WTC11 (cell line): ENCODE measurements at regions not wholly inside any gene's neighbourhood (a gene's known extent, or its start where the extent isn't known, plus 50 kb on each side); places are given as distances from the start of the nearest gene placed in this dataset.

ENCODE experiments used
- ATAC-seq: fragments of 200-7000 bp; cut with Tn5 transposase; 2 replicates; pipeline ENCODE4 v1.10.0; 2021; ENCODE audit warnings: mild to moderate bottlenecking, moderate library complexity
- CTCF ChIA-PET: fragments of 300-600 bp; sonication (Branson Sonifier 250); formaldehyde crosslinking; loops from one replicate; lab custom pipeline; 2021; ENCODE audit warnings: antibody characterized with exemption; lab: Charles Lee
- POLR2A ChIA-PET: fragments of 350-600 bp; sonication (Branson Sonifier 250); formaldehyde crosslinking; loops from one replicate; lab custom pipeline; 2021; ENCODE audit warnings: antibody characterized with exemption; lab: Charles Lee
- DNase-seq: peaks from one replicate; pipeline ENCODE4 v3.0.0; 2021; ENCODE audit warnings: low spot score
- H3K27ac Mint-ChIP-seq: 2 replicates; pipeline ENCODE4 v1.8.0; 2021; ENCODE audit warnings: mixed read lengths
- H3K27me3 Mint-ChIP-seq: 2 replicates; pipeline ENCODE4 v1.8.0; 2021; ENCODE audit warnings: low read depth, mild to moderate bottlenecking, moderate library complexity, mixed read lengths
- H3K36me3 Mint-ChIP-seq: 2 replicates; pipeline ENCODE4 v1.8.0; 2021; ENCODE audit warnings: mixed read lengths
- H3K4me1 Mint-ChIP-seq: 2 replicates; pipeline ENCODE4 v1.8.0; 2022; ENCODE audit warnings: mixed read lengths
- H3K4me3 Mint-ChIP-seq: 2 replicates; pipeline ENCODE4 v1.8.0; 2021; ENCODE audit warnings: mild to moderate bottlenecking, moderate library complexity, mixed read lengths
- H3K9me3 Mint-ChIP-seq: 2 replicates; pipeline ENCODE4 v1.8.0; 2021; ENCODE audit warnings: mixed read lengths
- ATF6 ChIP-seq: sonication (generic); formaldehyde crosslinking; IDR thresholded peaks from 2 replicates; pipeline ENCODE4 v1.8.1; 2023; ENCODE audit warnings: mild to moderate bottlenecking, missing genetic modification reagents
- CREB1 ChIP-seq: sonication (generic); formaldehyde crosslinking; IDR thresholded peaks from 2 replicates; pipeline ENCODE4 v1.8.0; 2023; ENCODE audit warnings: mild to moderate bottlenecking, missing genetic modification reagents
- FOXP4 ChIP-seq: sonication (generic); formaldehyde crosslinking; IDR thresholded peaks from 2 replicates; pipeline ENCODE4 v1.8.0; 2022; ENCODE audit warnings: mild to moderate bottlenecking, missing genetic modification reagents
- GTF2I ChIP-seq: fragments of 250-450 bp; sonication (Bioruptor Pico); conservative IDR thresholded peaks from 2 replicates; pipeline ENCODE4 v1.4.0; 2021; ENCODE audit warnings: mild to moderate bottlenecking
- KAT7 ChIP-seq: sonication (generic); formaldehyde crosslinking; IDR thresholded peaks from 2 replicates; pipeline ENCODE4 v1.8.1; 2023; ENCODE audit warnings: missing genetic modification reagents, mild to moderate bottlenecking, borderline replicate concordance
- MYBL2 ChIP-seq: sonication (generic); formaldehyde crosslinking; IDR thresholded peaks from 2 replicates; pipeline ENCODE4 v1.8.1; 2023; ENCODE audit warnings: mild to moderate bottlenecking, moderate library complexity, missing genetic modification reagents
- NR2C2 ChIP-seq: sonication (generic); formaldehyde crosslinking; IDR thresholded peaks from 2 replicates; pipeline ENCODE4 v1.8.0; 2022; ENCODE audit warnings: mild to moderate bottlenecking, missing genetic modification reagents
- OVOL2 ChIP-seq: fragments of 250-450 bp; sonication (Bioruptor Pico); IDR thresholded peaks from 2 replicates; pipeline ENCODE4 v1.9.0; 2021; ENCODE audit warnings: mild to moderate bottlenecking, borderline replicate concordance
- PREB ChIP-seq: sonication (generic); formaldehyde crosslinking; IDR thresholded peaks from 2 replicates; pipeline ENCODE4 v1.8.1; 2022; ENCODE audit warnings: mild to moderate bottlenecking, missing genetic modification reagents, moderate library complexity, borderline replicate concordance
- PRRX2 ChIP-seq: fragments of 250-450 bp; sonication (Bioruptor Pico); IDR thresholded peaks from 2 replicates; pipeline ENCODE4 v1.8.0; 2021; ENCODE audit warnings: mild to moderate bottlenecking
- SMAD3 ChIP-seq: sonication (generic); formaldehyde crosslinking; IDR thresholded peaks from 2 replicates; pipeline ENCODE4 v1.8.0; 2022; ENCODE audit warnings: missing genetic modification reagents, mild to moderate bottlenecking, borderline replicate concordance
- SMAD4 ChIP-seq: sonication (generic); formaldehyde crosslinking; IDR thresholded peaks from 2 replicates; pipeline ENCODE4 v1.8.0; 2022; ENCODE audit warnings: mild to moderate bottlenecking, missing genetic modification reagents
- ZBTB21 ChIP-seq: sonication (generic); formaldehyde crosslinking; IDR thresholded peaks from 2 replicates; pipeline ENCODE4 v1.8.1; 2023; ENCODE audit warnings: mild to moderate bottlenecking, missing genetic modification reagents, borderline replicate concordance
- ZBTB43 ChIP-seq: sonication (generic); formaldehyde crosslinking; IDR thresholded peaks from 2 replicates; pipeline ENCODE4 v1.8.1; 2023; ENCODE audit warnings: mild to moderate bottlenecking, missing genetic modification reagents
- ZNF423 ChIP-seq: fragments of 250-450 bp; sonication (Bioruptor Pico); IDR thresholded peaks from 2 replicates; pipeline ENCODE4 v2.1.2; 2022; ENCODE audit warnings: mild to moderate bottlenecking, moderate library complexity
- ZNF671 ChIP-seq: fragments of 250-450 bp; sonication (Bioruptor Pico); IDR thresholded peaks from 2 replicates; pipeline ENCODE4 v1.8.0; 2021; ENCODE audit warnings: mild to moderate bottlenecking
- ZSCAN18 ChIP-seq: fragments of 250-450 bp; sonication (Bioruptor Pico); IDR thresholded peaks from 2 replicates; pipeline ENCODE4 v2.1.2; 2022; ENCODE audit warnings: mild to moderate bottlenecking, moderate library complexity

DNA sequence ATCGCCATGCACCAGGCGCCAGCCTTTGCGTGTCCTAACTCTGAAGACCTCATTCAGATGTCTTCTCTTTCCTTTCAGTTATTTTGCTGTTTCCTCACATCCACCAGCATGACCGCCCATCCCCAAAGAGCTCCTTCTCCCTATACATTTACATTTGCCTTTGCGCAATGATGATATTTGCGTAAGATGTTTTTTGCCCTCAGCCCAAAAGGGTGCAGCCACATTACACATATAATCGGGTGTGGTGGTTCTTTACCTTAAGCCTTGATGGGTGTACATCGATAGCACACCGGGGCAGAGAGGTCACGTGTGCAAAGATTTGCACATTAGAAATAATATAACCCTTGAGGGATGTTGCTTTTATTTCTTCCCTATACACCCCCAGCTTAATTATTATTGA is 192.8 kb downstream of the HUNK start (continued):
- TF ChIP-seq SMAD4 (CRISPR knock-in tag) (no peak), MYBL2 (CRISPR knock-in tag) (no peak), CREB1 (CRISPR knock-in tag) (no peak), ZBTB43 (no peak)

- CTCF ChIA-PET, result no interaction called here
- Mint-ChIP-seq H3K9me3 (peaks cover 4% of the 10 kb centered on the region), H3K4me1 (no peaks in the 10 kb centered on the region), H3K27ac (no peak overlapping the region), H3K36me3 (no peaks in the 10 kb centered on the region), H3K4me3 (no peak overlapping the region), H3K27me3 (no peaks in the 10 kb centered on the region)
- no peak for ATAC-seq
- POLR2A ChIA-PET, result no interaction called here
- DNase-seq, result no peak
- TF ChIP-seq PREB (CRISPR knock-in tag), result no peak
- no peak for TF ChIP-seq SMAD3 (CRISPR knock-in tag)
- no peak for TF ChIP-seq FOXP4 (CRISPR knock-in tag)
- TF ChIP-seq PRRX2 (CRISPR knock-in tag), result no peak
- TF ChIP-seq NR2C2 (CRISPR knock-in tag), result no peak
- TF ChIP-seq ZBTB21 (CRISPR knock-in tag), result no peak
- TF ChIP-seq GTF2I (CRISPR knock-in tag), result no peak
- TF ChIP-seq ZSCAN18 (CRISPR knock-in tag), result no peak
- no peak for TF ChIP-seq SMAD4 (CRISPR knock-in tag)
- TF ChIP-seq ATF6 (CRISPR knock-in tag), result no peak
- no peak for TF ChIP-seq ZNF423 (CRISPR knock-in tag)
- no peak for TF ChIP-seq ZNF671 (CRISPR knock-in tag)
- TF ChIP-seq KAT7 (CRISPR knock-in tag), result no peak
- TF ChIP-seq OVOL2, result no peak
Observed at GRCh38 chr21:32064281-32064910, 191.6 kb downstream of the HUNK start.
